Endothelial cell of umbilical vein (primary cell): ENCODE measurements at regions not wholly inside any gene's neighbourhood (a gene's known extent, or its start where the extent isn't known, plus 50 kb on each side); places are given as distances from the start of the nearest gene placed in this dataset.

Experiments used
- BruUV-seq: library from RNA; stranded (reverse); fragments of 400-500 nt; replicated peaks from 2 replicates; lab custom pipeline; 2021; lab: Mats Ljungman, UMichigan
- CTCF ChIA-PET: fragments of 300-600, 350-600 bp; sonication (Branson Sonifier 250); formaldehyde crosslinking; loops from one replicate; lab custom pipeline; 2021; ENCODE audit warnings: antibody characterized with exemption, inconsistent platforms; lab: Charles Lee
- POLR2A ChIA-PET: fragments of 300-600, 350-600 bp; sonication (Branson Sonifier 250); formaldehyde crosslinking; loops from one replicate; lab custom pipeline; 2021; ENCODE audit warnings: antibody characterized with exemption, inconsistent platforms; lab: Charles Lee
- DNase-seq: peaks from one replicate; pipeline ENCODE4 v3.0.0-alpha.2; 2011; ENCODE audit warnings: low read depth, low spot score
- FAIRE-seq: peaks from 2 replicates; lab custom pipeline; 2011; peaks lifted over from hg19 to GRCh38; lab: Jason Lieb, UNC
- H2AFZ ChIP-seq: 2 replicates; pipeline ENCODE4 v1.6.0; 2012; ENCODE audit warnings: low read depth, low read length, control low read depth, inconsistent platforms
- H3K27ac ChIP-seq: 2 replicates; pipeline ENCODE4 v1.5.1; 2011; ENCODE audit warnings: low read depth, mild to moderate bottlenecking, control low read depth, low read length, moderate library complexity; ENCODE audit not compliant: insufficient read depth
- H3K27me3 ChIP-seq, 2 experiments: 2 replicates each; pipeline versions ENCODE4 v1.6.0 to v1.6.1; 2011; ENCODE audit warnings: low read length in 2 of 2, mixed read lengths in 1 of 2; ENCODE audit not compliant: control insufficient read depth in 2 of 2, insufficient read depth in 2 of 2
- H3K36me3 ChIP-seq, 2 experiments: 2 replicates in 1 of 2; 3 replicates in 1 of 2; pipeline ENCODE4 v1.5.1; 2011; ENCODE audit warnings: low read length in 2 of 2, mild to moderate bottlenecking in 1 of 2, moderate library complexity in 1 of 2; ENCODE audit not compliant: control insufficient read depth in 2 of 2, insufficient read depth in 2 of 2; ENCODE audit errors: extremely low read depth in 1 of 2
- H3K4me1 ChIP-seq: 3 replicates; pipeline ENCODE4 v1.5.1; 2011; ENCODE audit warnings: mild to moderate bottlenecking, low read length; ENCODE audit not compliant: control insufficient read depth, insufficient read depth; ENCODE audit errors: extremely low read depth
- H3K4me2 ChIP-seq: 2 replicates; pipeline ENCODE4 v1.6.1; 2011; ENCODE audit warnings: low read length, control low read depth, mixed read lengths; ENCODE audit not compliant: insufficient read depth
- H3K4me3 ChIP-seq, 3 experiments: fragments of 200-600 bp in 1 of 3; sonication (generic), shearing (Covaris generic) in 1 of 3; replicated peaks in 1 of 3; 2 replicates each; pipeline ENCODE4 v1.5.1; 2011 to 2016; ENCODE audit warnings: control low read depth in 3 of 3, low read length in 3 of 3, mild to moderate bottlenecking in 2 of 3, inconsistent platforms in 1 of 3, low read depth in 1 of 3, moderate library complexity in 1 of 3; ENCODE audit not compliant: insufficient read depth in 1 of 3
- H3K79me2 ChIP-seq: 2 replicates; pipeline ENCODE4 v1.6.0; 2012; ENCODE audit warnings: low read length, inconsistent platforms; ENCODE audit not compliant: control insufficient read depth, insufficient read depth
- H3K9ac ChIP-seq: replicated peaks from 2 replicates; pipeline ENCODE3; 2011; ENCODE audit warnings: low read length, control low read depth; ENCODE audit not compliant: insufficient read depth; ENCODE audit errors: extremely low read depth
- H3K9me1 ChIP-seq: replicated peaks from 3 replicates; pipeline ENCODE4 v1.6.0; 2011; ENCODE audit warnings: mild to moderate bottlenecking, low read length; ENCODE audit not compliant: control insufficient read depth, insufficient read depth; ENCODE audit errors: extremely low read depth
- H3K9me3 ChIP-seq: replicated peaks from 2 replicates; pipeline ENCODE4 v1.5.1; 2012; ENCODE audit warnings: low read length, inconsistent platforms; ENCODE audit not compliant: control insufficient read depth, insufficient read depth
- H4K20me1 ChIP-seq: replicated peaks from 2 replicates; pipeline ENCODE3; 2011; ENCODE audit warnings: mild to moderate bottlenecking, low read length; ENCODE audit not compliant: control insufficient read depth, insufficient read depth; ENCODE audit errors: extremely low read depth
- EZH2 ChIP-seq: IDR thresholded peaks from 2 replicates; pipeline ENCODE4 v1.6.1; 2012; ENCODE audit warnings: borderline replicate concordance, low read depth, mild to moderate bottlenecking, moderate library complexity, low read length, inconsistent platforms; ENCODE audit not compliant: severe bottlenecking
- FOS ChIP-seq: IDR thresholded peaks from 2 replicates; pipeline ENCODE4 v1.6.1; 2011; ENCODE audit warnings: mild to moderate bottlenecking, low read length, moderate library complexity, borderline replicate concordance; ENCODE audit not compliant: insufficient read depth
- GATA2 ChIP-seq: IDR thresholded peaks from 2 replicates; pipeline ENCODE4 v1.7.0; 2011; ENCODE audit warnings: low read depth, mild to moderate bottlenecking, moderate library complexity, mixed read lengths, low read length; ENCODE audit not compliant: insufficient read length, insufficient read depth
- JUN ChIP-seq: IDR thresholded peaks from 2 replicates; pipeline ENCODE4 v1.6.1; 2011; ENCODE audit warnings: borderline replicate concordance, low read depth; ENCODE audit not compliant: insufficient read length, insufficient read depth
- MYC ChIP-seq: IDR thresholded peaks from one replicate; pipeline ENCODE4 v1.6.1; 2011; ENCODE audit warnings: mild to moderate bottlenecking, low read depth, low read length
- POLR2A ChIP-seq: IDR thresholded peaks from 2 replicates; pipeline ENCODE4 v1.6.1; 2012; ENCODE audit warnings: low read depth, mild to moderate bottlenecking, control low read depth, low read length
- POLR2AphosphoS5 ChIP-seq: IDR thresholded peaks from 2 replicates; pipeline ENCODE4 v1.6.1; 2012; ENCODE audit warnings: low read depth, mild to moderate bottlenecking, control low read depth, low read length, moderate library complexity; ENCODE audit not compliant: insufficient read depth
- dilution Hi-C: fragments of 300-500 bp; cut with MboI; formaldehyde crosslinking; loops from one replicate; pipeline ENCODE4 v1.15.0; 2019; ENCODE audit warnings: low sequenced_read_pairs; ENCODE audit not compliant: extremely low pct_ligation_motif_present
- intact Hi-C: fragments of 100-400 bp; cut with micrococcal nuclease; formaldehyde crosslinking; loops from one replicate; pipeline ENCODE4 v1.10.0; 2022
- TF ChIP-seq, protein P1 (sequence below), 2 donors: IDR thresholded peaks; 1 replicate in 1 of 2; 2 replicates in 1 of 2; pipeline ENCODE4 v1.5.1; 2011; ENCODE audit warnings: low read length in 2 of 2, mild to moderate bottlenecking in 2 of 2, moderate library complexity in 2 of 2, control low read depth in 1 of 2, inconsistent platforms in 1 of 2, low read depth in 1 of 2; ENCODE audit not compliant: insufficient read depth in 1 of 2; ENCODE audit errors: extremely low read depth in 1 of 2
- TF ChIP-seq, protein P2 (sequence below): IDR thresholded peaks from 2 replicates; pipeline ENCODE4 v1.6.1; 2011; ENCODE audit not compliant: insufficient read depth, insufficient read length

DNA sequence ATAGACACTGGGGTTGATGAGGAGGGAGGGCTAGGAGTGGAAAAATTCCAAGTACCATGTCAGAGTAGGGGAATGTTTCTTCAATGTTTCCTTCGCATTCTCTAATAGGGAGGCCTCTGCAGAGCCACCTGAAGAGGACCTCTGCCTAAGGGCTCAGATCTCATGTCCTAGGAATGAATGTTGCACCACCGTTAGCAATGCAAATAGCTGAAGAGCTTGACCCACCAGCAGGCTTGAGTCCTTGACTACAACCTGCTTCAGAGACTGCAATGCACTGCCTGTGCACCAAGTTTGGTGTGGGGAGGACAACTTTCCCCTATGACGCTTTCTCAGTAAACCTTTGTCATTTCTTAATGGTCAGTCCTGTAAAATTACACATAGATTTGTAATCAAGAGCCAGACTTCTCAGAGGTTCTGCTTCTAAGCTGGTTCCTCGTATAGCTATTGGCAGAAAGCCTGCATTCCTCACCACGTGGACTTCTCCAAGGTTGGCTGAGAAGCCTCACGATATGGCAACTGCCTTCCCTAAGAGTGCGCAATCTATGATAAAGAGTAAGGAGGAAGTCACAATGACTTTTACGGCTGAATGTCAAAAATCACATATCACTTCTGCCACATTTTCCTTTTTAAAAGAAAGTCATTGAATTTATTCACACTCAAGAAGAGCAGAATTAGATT lies 600.7 kb upstream of the PTGER4 start:
- H3K27me3 ChIP-seq, result no peaks in the 10 kb centered on the region
- ChIA-PET POLR2A (no interaction called here), CTCF (interaction anchor here (0.8 kb wide), 1 partner anchor 10 kb away, joined by 3 read pairs; no protein-coding TSS in a partner anchor)
- no peak overlapping the region for H3K4me2 ChIP-seq
- no peaks in the 10 kb centered on the region for H3K79me2 ChIP-seq
- H2AFZ ChIP-seq, result no peak overlapping the region
- no peaks in the 10 kb centered on the region for H3K9me1 ChIP-seq
- TF ChIP-seq POLR2A (no peak), MYC (no peak), FOS (no peak), GATA2 (no peak), POLR2AphosphoS5 (no peak), JUN (no peak), EZH2 (no peak)
- TF ChIP-seq, protein P1, sequence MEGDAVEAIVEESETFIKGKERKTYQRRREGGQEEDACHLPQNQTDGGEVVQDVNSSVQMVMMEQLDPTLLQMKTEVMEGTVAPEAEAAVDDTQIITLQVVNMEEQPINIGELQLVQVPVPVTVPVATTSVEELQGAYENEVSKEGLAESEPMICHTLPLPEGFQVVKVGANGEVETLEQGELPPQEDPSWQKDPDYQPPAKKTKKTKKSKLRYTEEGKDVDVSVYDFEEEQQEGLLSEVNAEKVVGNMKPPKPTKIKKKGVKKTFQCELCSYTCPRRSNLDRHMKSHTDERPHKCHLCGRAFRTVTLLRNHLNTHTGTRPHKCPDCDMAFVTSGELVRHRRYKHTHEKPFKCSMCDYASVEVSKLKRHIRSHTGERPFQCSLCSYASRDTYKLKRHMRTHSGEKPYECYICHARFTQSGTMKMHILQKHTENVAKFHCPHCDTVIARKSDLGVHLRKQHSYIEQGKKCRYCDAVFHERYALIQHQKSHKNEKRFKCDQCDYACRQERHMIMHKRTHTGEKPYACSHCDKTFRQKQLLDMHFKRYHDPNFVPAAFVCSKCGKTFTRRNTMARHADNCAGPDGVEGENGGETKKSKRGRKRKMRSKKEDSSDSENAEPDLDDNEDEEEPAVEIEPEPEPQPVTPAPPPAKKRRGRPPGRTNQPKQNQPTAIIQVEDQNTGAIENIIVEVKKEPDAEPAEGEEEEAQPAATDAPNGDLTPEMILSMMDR (IDR thresholded peaks at IDR 0.05; ENCODE audit: extremely low read depth in 1 of 2, insufficient read depth in 1 of 2, low read depth in 1 of 2, low read length in 2 of 2), result no peak
- TF ChIP-seq, protein P2, sequence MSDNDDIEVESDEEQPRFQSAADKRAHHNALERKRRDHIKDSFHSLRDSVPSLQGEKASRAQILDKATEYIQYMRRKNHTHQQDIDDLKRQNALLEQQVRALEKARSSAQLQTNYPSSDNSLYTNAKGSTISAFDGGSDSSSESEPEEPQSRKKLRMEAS, result no peak
- no peak overlapping the region for H3K27ac ChIP-seq
- DNase-seq (no peak), FAIRE-seq (no peak)
- H3K36me3 ChIP-seq, result no peaks in the 10 kb centered on the region
- dilution Hi-C loops, result no loop called here
- peaks cover 5% of the 10 kb centered on the region for H3K4me1 ChIP-seq
- no peaks in the 10 kb centered on the region for H4K20me1 ChIP-seq
- BruUV-seq, result no TSS peak
- no peak overlapping the region for H3K9ac ChIP-seq
- intact Hi-C loops, result no loop called here
- H3K4me3 ChIP-seq, result no peak overlapping the region
- H3K9me3 ChIP-seq, result no peaks in the 10 kb centered on the region
